T-helper 17 cell (primary cell): ENCODE measurements at regions not wholly inside any gene's neighbourhood (a gene's known extent, or its start where the extent isn't known, plus 50 kb on each side); places are given as distances from the start of the nearest gene placed in this dataset.
"Not testable (repeated sequence)": the region's sequence is repeated elsewhere in the genome, so short reads cannot be mapped to it uniquely, and the experiment has no call there.

Experiments used
- ATAC-seq: fragments of 150-1000 bp; cut with Tn5 transposase; 2 replicates; pipeline ENCODE4 v1.10.0; 2021; ENCODE audit warnings: mild to moderate bottlenecking, moderate library complexity
- DNase-seq, 3 donors: peaks; one replicate each; pipeline versions ENCODE4 v3.0.0 to v3.0.0-alpha.2; 2020 to 2021
- H3K9me3 ChIP-seq: one replicate; pipeline ENCODE4 v1.7.0; 2013; ENCODE audit warnings: low read length, mild to moderate bottlenecking; ENCODE audit not compliant: control insufficient read depth, poor library complexity, severe bottlenecking
- H3K27ac Mint-ChIP-seq: one replicate; pipeline ENCODE4 v1.8.0; 2022; ENCODE audit warnings: mild to moderate bottlenecking, moderate library complexity, mixed read lengths
- H3K27me3 Mint-ChIP-seq: one replicate; pipeline ENCODE4 v1.8.0; 2022; ENCODE audit warnings: mixed read lengths
- H3K36me3 Mint-ChIP-seq: one replicate; pipeline ENCODE4 v1.8.0; 2022; ENCODE audit warnings: low read depth, mixed read lengths
- H3K4me1 Mint-ChIP-seq: one replicate; pipeline ENCODE4 v1.8.0; 2022; ENCODE audit warnings: mild to moderate bottlenecking, mixed read lengths
- H3K4me3 Mint-ChIP-seq: one replicate; pipeline ENCODE4 v1.8.0; 2022; ENCODE audit warnings: mild to moderate bottlenecking, moderate library complexity, mixed read lengths

GRCh38 chr15:21357056-21357455, 83.2 kb downstream of the POTEB3 start:
- not testable (repeated sequence) for H3K27ac Mint-ChIP-seq, ATAC-seq, H3K4me1 Mint-ChIP-seq, DNase-seq, H3K4me3 Mint-ChIP-seq, H3K27me3 Mint-ChIP-seq, H3K36me3 Mint-ChIP-seq, H3K9me3 ChIP-seq

- not testable (repeated sequence) for H3K4me1 Mint-ChIP-seq, H3K9me3 ChIP-seq, H3K27ac Mint-ChIP-seq, DNase-seq, ATAC-seq, H3K4me3 Mint-ChIP-seq, H3K36me3 Mint-ChIP-seq, H3K27me3 Mint-ChIP-seq
Measured at GRCh38 chr15:21355944-21356343, 84.4 kb downstream of the POTEB3 start.

- not testable (repeated sequence) for H3K27ac Mint-ChIP-seq, H3K9me3 ChIP-seq, H3K27me3 Mint-ChIP-seq, H3K4me3 Mint-ChIP-seq, ATAC-seq, H3K4me1 Mint-ChIP-seq, DNase-seq, H3K36me3 Mint-ChIP-seq
Measured at GRCh38 chr15:21354597-21354996, 85.7 kb downstream of the POTEB3 start.

- not testable (repeated sequence) for H3K4me1 Mint-ChIP-seq, H3K27ac Mint-ChIP-seq, H3K36me3 Mint-ChIP-seq, H3K4me3 Mint-ChIP-seq, ATAC-seq, DNase-seq, H3K9me3 ChIP-seq, H3K27me3 Mint-ChIP-seq
Measured at GRCh38 chr15:21352670-21353318, 87.5 kb downstream of the POTEB3 start.

- not testable (repeated sequence) for H3K4me1 Mint-ChIP-seq, H3K27ac Mint-ChIP-seq, H3K9me3 ChIP-seq, DNase-seq, ATAC-seq, H3K27me3 Mint-ChIP-seq, H3K36me3 Mint-ChIP-seq, H3K4me3 Mint-ChIP-seq
Measured at GRCh38 chr15:21344960-21345359, 95.3 kb downstream of the POTEB3 start.

GRCh38 chr15:21344500-21344899, 95.8 kb downstream of the POTEB3 start:
- H3K9me3 ChIP-seq, DNase-seq, ATAC-seq, H3K27me3 Mint-ChIP-seq, H3K4me1 Mint-ChIP-seq, H3K4me3 Mint-ChIP-seq, H3K36me3 Mint-ChIP-seq, H3K27ac Mint-ChIP-seq: not testable (repeated sequence)

GRCh38 chr15:21337028-21337427, 103.3 kb downstream of the POTEB3 start:
- not testable (repeated sequence) for H3K27ac Mint-ChIP-seq, H3K36me3 Mint-ChIP-seq, H3K4me1 Mint-ChIP-seq, ATAC-seq, H3K4me3 Mint-ChIP-seq, DNase-seq, H3K9me3 ChIP-seq, H3K27me3 Mint-ChIP-seq

- ATAC-seq, H3K27ac Mint-ChIP-seq, H3K36me3 Mint-ChIP-seq, H3K27me3 Mint-ChIP-seq, H3K4me3 Mint-ChIP-seq, H3K4me1 Mint-ChIP-seq, H3K9me3 ChIP-seq: not testable (repeated sequence)
- DNase-seq = peak in 1 of 3 donors; percentile 2
Measured at GRCh38 chr15:21324720-21325460, 115.4 kb downstream of the POTEB3 start.

- DNase-seq, H3K4me3 Mint-ChIP-seq, H3K36me3 Mint-ChIP-seq, H3K27ac Mint-ChIP-seq, H3K4me1 Mint-ChIP-seq, H3K9me3 ChIP-seq, H3K27me3 Mint-ChIP-seq: not testable (repeated sequence)
- peak; percentile 71 for ATAC-seq
Measured at GRCh38 chr15:21284353-21284752, 155.9 kb downstream of the POTEB3 start.

GRCh38 chr15:21283210-21283609, 157.1 kb downstream of the POTEB3 start:
- not testable (repeated sequence) for H3K9me3 ChIP-seq, H3K36me3 Mint-ChIP-seq, DNase-seq, H3K27me3 Mint-ChIP-seq, H3K27ac Mint-ChIP-seq, H3K4me1 Mint-ChIP-seq, H3K4me3 Mint-ChIP-seq
- ATAC-seq = peak; percentile 65

- not testable (repeated sequence) for H3K36me3 Mint-ChIP-seq, H3K4me1 Mint-ChIP-seq, DNase-seq, ATAC-seq, H3K4me3 Mint-ChIP-seq, H3K27ac Mint-ChIP-seq, H3K27me3 Mint-ChIP-seq, H3K9me3 ChIP-seq
Measured at GRCh38 chr15:21280272-21280671, 160.0 kb downstream of the POTEB3 start.

GRCh38 chr15:21272176-21272982, 167.9 kb downstream of the POTEB3 start:
- not testable (repeated sequence) for ATAC-seq, H3K36me3 Mint-ChIP-seq, DNase-seq, H3K9me3 ChIP-seq, H3K4me1 Mint-ChIP-seq, H3K4me3 Mint-ChIP-seq
- peaks cover 35% of the 10 kb centered on the region for H3K27me3 Mint-ChIP-seq
- H3K27ac Mint-ChIP-seq = peak overlapping the region; percentile 49

- ATAC-seq (no peak), DNase-seq (no peak)
- no peaks in the 10 kb centered on the region for H3K36me3 Mint-ChIP-seq
- H3K4me3 Mint-ChIP-seq = no peak overlapping the region
- H3K27ac Mint-ChIP-seq = no peak overlapping the region
- no peaks in the 10 kb centered on the region for H3K9me3 ChIP-seq
- H3K4me1 Mint-ChIP-seq = peaks cover 5% of the 10 kb centered on the region
- H3K27me3 Mint-ChIP-seq = peaks cover 35% of the 10 kb centered on the region
Measured at GRCh38 chr15:21271566-21271965, 168.7 kb downstream of the POTEB3 start.
